ENCODE measurements at regions not wholly inside any gene's neighbourhood (a gene's known extent, or its start where the extent isn't known, plus 50 kb on each side); places are given as distances from the start of the nearest gene placed in this dataset.
"Not testable (repeated sequence)": the region's sequence is repeated elsewhere in the genome, so short reads cannot be mapped to it uniquely, and the experiment has no call there.

DNA sequence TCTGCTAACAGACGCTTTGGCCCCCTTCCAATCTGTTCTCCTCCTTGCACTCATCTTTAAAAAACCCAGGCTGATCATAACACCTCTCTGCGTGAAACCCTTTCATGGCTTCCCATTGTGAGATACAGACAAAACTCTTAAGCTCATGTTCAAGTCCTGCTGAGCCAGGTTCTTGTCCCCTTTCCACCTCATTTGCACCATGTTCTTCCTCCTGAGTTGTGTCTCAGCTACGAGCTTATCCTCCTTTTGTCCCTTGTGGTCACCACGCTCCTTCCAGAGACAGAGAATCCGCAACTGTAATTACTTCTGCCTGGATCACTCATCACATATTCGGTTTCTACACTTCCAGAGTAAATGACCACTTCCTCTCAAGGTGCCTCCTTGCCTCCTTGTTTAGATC, 238.8 kb downstream of the ACTR3 start:
- Histone ChIP-seq H3K4me3 (no peak overlapping the region), H3K4me2 (no peak overlapping the region), H3K27ac (no peak overlapping the region), H3K4me1 (no peaks in the 10 kb centered on the region), H3K9me3 (no peaks in the 10 kb centered on the region)
- 9% methylated on average over 6 of the region's 6 CpGs for WGBS (ENCODE audit: missing lambda C conversion rate)
- no peak for FAIRE-seq
- TF ChIP-seq MYC (IDR thresholded peaks at IDR 0.05; ENCODE audit: borderline replicate concordance, low read length): no peak
- no peak for TF ChIP-seq HEYL (CRISPR knock-in tag; IDR thresholded peaks at IDR 0.05)
- no peak for TF ChIP-seq EHMT2 (IDR thresholded peaks at IDR 0.05; ENCODE audit: low read depth)
- no peak for TF ChIP-seq JUNB (IDR thresholded peaks at IDR 0.05)
- no peak for TF ChIP-seq ZC3H11A (IDR thresholded peaks at IDR 0.05)
- TF ChIP-seq, protein P1, sequence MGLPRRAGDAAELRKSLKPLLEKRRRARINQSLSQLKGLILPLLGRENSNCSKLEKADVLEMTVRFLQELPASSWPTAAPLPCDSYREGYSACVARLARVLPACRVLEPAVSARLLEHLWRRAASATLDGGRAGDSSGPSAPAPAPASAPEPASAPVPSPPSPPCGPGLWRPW (IDR thresholded peaks at IDR 0.05): no peak
- no peak for TF ChIP-seq MAX (IDR thresholded peaks at IDR 0.05)
- ATAC-seq: no peak
- ChIA-PET CTCF (no interaction called here), POLR2A (no interaction called here)
- DNase-seq (ENCODE audit: low read depth in 1 of 2, low spot score in 1 of 2): no peak

GRCh38 chr2:114132050-114132449, 242.2 kb downstream of the ACTR3 start:
- H3K4me2 ChIP-seq; POLR2A ChIA-PET; CTCF ChIA-PET; H3K4me1 ChIP-seq; H3K4me3 ChIP-seq; FAIRE-seq; H3K9me3 ChIP-seq; H3K27ac ChIP-seq; ATAC-seq; DNase-seq (ENCODE audit: low read depth in 1 of 2, low spot score in 1 of 2): not testable (repeated sequence)
- WGBS (ENCODE audit: missing lambda C conversion rate): 54% methylated on average over 7 of the region's 7 CpGs

- FAIRE-seq (no peak), DNase-seq (ENCODE audit: low read depth in 1 of 2, low spot score in 1 of 2) (no peak), ATAC-seq (no peak)
- Histone ChIP-seq H3K4me1 (no peaks in the 10 kb centered on the region), H3K9me3 (no peaks in the 10 kb centered on the region), H3K4me2 (no peak overlapping the region), H3K27ac (no peak overlapping the region), H3K4me3 (no peak overlapping the region)
- TF ChIP-seq CEBPB (IDR thresholded peaks at IDR 0.05): no peak
- no peak for TF ChIP-seq ESRRA (IDR thresholded peaks at IDR 0.05; ENCODE audit: borderline replicate concordance, low read length)
- TF ChIP-seq NR3C1 (IDR thresholded peaks at IDR 0.05): no peak
- TF ChIP-seq E2F6 (IDR thresholded peaks at IDR 0.05; ENCODE audit: borderline replicate concordance, low read depth): no peak
- TF ChIP-seq BCL3 (IDR thresholded peaks at IDR 0.05): no peak
- no peak for TF ChIP-seq RNF2 (IDR thresholded peaks at IDR 0.05; ENCODE audit: borderline replicate concordance, low read depth)
- no peak for TF ChIP-seq KDM1A (IDR thresholded peaks at IDR 0.05; ENCODE audit: low read depth)
- no peak for TF ChIP-seq ZC3H11A (IDR thresholded peaks at IDR 0.05)
- no peak for TF ChIP-seq HEYL (CRISPR knock-in tag; IDR thresholded peaks at IDR 0.05)
- TF ChIP-seq JUN (IDR thresholded peaks at IDR 0.05): no peak
- TF ChIP-seq ZSCAN20 (CRISPR knock-in tag; IDR thresholded peaks at IDR 0.05): no peak
- no peak for TF ChIP-seq POLR2A (IDR thresholded peaks at IDR 0.05; ENCODE audit: low read length)
- no peak for TF ChIP-seq HMGXB4 (CRISPR knock-in tag; IDR thresholded peaks at IDR 0.05; ENCODE audit: borderline replicate concordance)
- no peak for TF ChIP-seq GATA3 (IDR thresholded peaks at IDR 0.05; ENCODE audit: borderline replicate concordance)
- TF ChIP-seq HOXB5 (CRISPR knock-in tag; IDR thresholded peaks at IDR 0.05): no peak
- POLR2A ChIA-PET: no interaction called here
- CTCF ChIA-PET: no interaction called here
- WGBS (ENCODE audit: missing lambda C conversion rate): 2% methylated on average over 2 of the region's 2 CpGs
These were observed 244.3 kb downstream of the ACTR3 start for GRCh38 chr2:114134146-114134545.

Data from A549 (cell line).